Testis (tissue), 2 donors: ENCODE measurements at regions not wholly inside any gene's neighbourhood (a gene's known extent, or its start where the extent isn't known, plus 50 kb on each side); places are given as distances from the start of the nearest gene placed in this dataset.

ENCODE experiments used
- DNase-seq: peaks from one replicate; pipeline ENCODE4 v3.0.0-alpha.2; 2019
- H3K27ac ChIP-seq, 2 donors: fragments of 200-600 bp; sonication (generic); one replicate each; pipeline ENCODE4 v1.5.1; 2019
- H3K27me3 ChIP-seq: fragments of 200-600 bp; sonication (generic); one replicate; pipeline ENCODE4 v1.5.1; 2019
- H3K36me3 ChIP-seq: fragments of 200-600 bp; sonication (generic); one replicate; pipeline ENCODE4 v1.5.1; 2017; ENCODE audit warnings: low read depth; ENCODE audit errors: missing control alignments
- H3K4me1 ChIP-seq: fragments of 200-600 bp; sonication (generic); one replicate; pipeline ENCODE4 v1.5.1; 2019
- H3K4me3 ChIP-seq, 2 donors: fragments of 200-600 bp; sonication (generic); one replicate each; pipeline ENCODE4 v1.5.1; 2017 to 2019
- H3K9me3 ChIP-seq: fragments of 200-600 bp; sonication (generic); one replicate; pipeline ENCODE4 v1.5.1; 2017
- POLR2A ChIP-seq: fragments of 450-650 bp; IDR thresholded peaks from one replicate; pipeline ENCODE4 v1.6.1; 2017; ENCODE audit warnings: antibody characterized with exemption, mild to moderate bottlenecking, moderate library complexity
- WGBS, 2 donors: methylation state at CpG; one replicate each; pipeline ENCODE4 v1.1.5; 2018; 5-methylcytosine and 5-hydroxymethylcytosine counted together
- intact Hi-C: fragments of 100-400 bp; cut with DNase I; formaldehyde crosslinking; loops from one replicate; pipeline ENCODE4 v1.15.1; 2023; ENCODE audit warnings: low total_unique reads
- TF ChIP-seq, protein P1 (sequence below), 3 experiments: fragments of 450-650 bp in 2 of 3; fragments of 200-600 bp in 1 of 3; sonication (generic) in 1 of 3; IDR thresholded peaks; one replicate each; pipeline ENCODE4 v1.5.1; 2016 to 2019; ENCODE audit warnings: antibody characterized with exemption in 3 of 3, mild to moderate bottlenecking in 2 of 3, moderate library complexity in 1 of 3

DNA sequence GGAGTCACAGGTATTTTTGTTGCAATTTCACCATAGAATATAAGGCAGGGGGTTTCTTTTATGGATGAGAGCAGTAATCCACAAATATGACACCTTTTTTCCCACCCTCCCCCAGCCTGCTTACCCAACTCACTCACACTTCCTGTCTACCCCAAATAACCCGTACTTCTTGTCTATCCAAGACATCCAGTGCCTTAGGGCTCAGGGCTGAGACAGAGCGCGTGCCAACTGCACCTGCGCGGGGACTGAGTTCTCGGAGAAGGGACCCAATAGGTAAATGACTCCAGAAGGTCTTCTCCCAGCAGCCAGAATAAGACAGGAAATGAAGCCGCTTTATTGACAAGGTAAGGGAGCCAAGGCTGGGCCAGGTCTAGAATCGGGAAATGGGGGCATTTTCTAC lies 369.1 kb downstream of the SIPA1L2 start:
- intact Hi-C loops: no loop called here
- TF ChIP-seq POLR2A: no peak
- TF ChIP-seq, protein P1, sequence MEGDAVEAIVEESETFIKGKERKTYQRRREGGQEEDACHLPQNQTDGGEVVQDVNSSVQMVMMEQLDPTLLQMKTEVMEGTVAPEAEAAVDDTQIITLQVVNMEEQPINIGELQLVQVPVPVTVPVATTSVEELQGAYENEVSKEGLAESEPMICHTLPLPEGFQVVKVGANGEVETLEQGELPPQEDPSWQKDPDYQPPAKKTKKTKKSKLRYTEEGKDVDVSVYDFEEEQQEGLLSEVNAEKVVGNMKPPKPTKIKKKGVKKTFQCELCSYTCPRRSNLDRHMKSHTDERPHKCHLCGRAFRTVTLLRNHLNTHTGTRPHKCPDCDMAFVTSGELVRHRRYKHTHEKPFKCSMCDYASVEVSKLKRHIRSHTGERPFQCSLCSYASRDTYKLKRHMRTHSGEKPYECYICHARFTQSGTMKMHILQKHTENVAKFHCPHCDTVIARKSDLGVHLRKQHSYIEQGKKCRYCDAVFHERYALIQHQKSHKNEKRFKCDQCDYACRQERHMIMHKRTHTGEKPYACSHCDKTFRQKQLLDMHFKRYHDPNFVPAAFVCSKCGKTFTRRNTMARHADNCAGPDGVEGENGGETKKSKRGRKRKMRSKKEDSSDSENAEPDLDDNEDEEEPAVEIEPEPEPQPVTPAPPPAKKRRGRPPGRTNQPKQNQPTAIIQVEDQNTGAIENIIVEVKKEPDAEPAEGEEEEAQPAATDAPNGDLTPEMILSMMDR (IDR thresholded peaks at IDR 0.05): no peak
- WGBS, 2 donors: 60 to 69% methylated on average over 8 of the region's 8 CpGs
- H3K4me3 ChIP-seq: no peak overlapping the region
- no peaks in the 10 kb centered on the region for H3K27me3 ChIP-seq
- H3K9me3 ChIP-seq: no peaks in the 10 kb centered on the region
- no peaks in the 10 kb centered on the region for H3K4me1 ChIP-seq
- H3K36me3 ChIP-seq: no peaks in the 10 kb centered on the region
- no peak for DNase-seq
- no peak overlapping the region for H3K27ac ChIP-seq

DNA sequence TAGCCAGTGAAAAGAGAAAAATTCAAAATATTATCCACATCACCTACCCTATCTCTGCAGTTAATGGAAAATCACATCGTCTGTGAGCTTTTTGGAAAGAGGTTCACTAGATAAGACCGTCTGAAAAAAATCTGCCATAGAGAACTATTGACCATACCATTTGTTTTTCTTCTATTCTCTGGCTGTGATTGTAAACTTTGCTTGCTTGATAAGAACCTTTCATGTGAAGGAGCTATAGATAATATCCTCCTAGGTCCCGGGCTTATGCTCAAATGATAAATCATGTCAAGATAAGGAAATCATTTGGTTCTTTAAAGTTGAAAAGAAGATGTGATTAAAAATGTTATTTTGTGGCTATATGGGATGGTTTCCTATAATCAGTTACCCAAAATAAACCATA lies 369.9 kb downstream of the SIPA1L2 start:
- TF ChIP-seq POLR2A: no peak
- TF ChIP-seq, protein P1 (IDR thresholded peaks at IDR 0.05): no peak
- WGBS, 2 donors: 22 to 47% methylated on average over 3 of the region's 3 CpGs
- no peaks in the 10 kb centered on the region for H3K9me3 ChIP-seq
- no peaks in the 10 kb centered on the region for H3K4me1 ChIP-seq
- H3K27ac ChIP-seq: no peak overlapping the region
- H3K36me3 ChIP-seq: no peaks in the 10 kb centered on the region
- no peak for DNase-seq
- intact Hi-C loops: no loop called here
- no peak overlapping the region for H3K4me3 ChIP-seq
- H3K27me3 ChIP-seq: no peaks in the 10 kb centered on the region

DNA sequence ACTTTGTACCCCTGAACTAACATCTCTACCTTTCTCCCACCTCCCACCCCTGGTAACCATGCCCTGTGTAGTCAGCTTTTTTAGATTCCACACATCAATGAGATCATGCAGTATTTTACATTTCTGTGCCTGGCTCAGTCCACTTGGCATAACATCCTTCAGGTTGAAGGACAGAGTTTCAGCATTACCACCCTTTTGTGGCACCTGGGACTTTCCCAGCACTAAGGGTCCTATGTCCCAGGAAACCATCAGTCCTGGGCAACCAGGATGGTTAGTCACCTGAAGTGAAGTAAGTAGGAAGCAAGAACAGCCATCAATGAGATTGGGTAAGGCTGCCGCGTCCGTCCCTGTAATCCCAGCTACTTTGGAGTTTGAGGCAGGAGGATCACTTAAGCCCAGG lies 370.6 kb downstream of the SIPA1L2 start:
- no peak overlapping the region for H3K4me3 ChIP-seq
- 93 to 97% methylated on average over 3 of the region's 3 CpGs for WGBS, 2 donors
- no peaks in the 10 kb centered on the region for H3K27me3 ChIP-seq
- H3K27ac ChIP-seq: no peak overlapping the region
- H3K9me3 ChIP-seq: no peaks in the 10 kb centered on the region
- no peak for DNase-seq
- H3K36me3 ChIP-seq: no peaks in the 10 kb centered on the region
- intact Hi-C loops: no loop called here
- H3K4me1 ChIP-seq: no peaks in the 10 kb centered on the region
- TF ChIP-seq, protein P1 (IDR thresholded peaks at IDR 0.05): no peak
- no peak for TF ChIP-seq POLR2A

DNA sequence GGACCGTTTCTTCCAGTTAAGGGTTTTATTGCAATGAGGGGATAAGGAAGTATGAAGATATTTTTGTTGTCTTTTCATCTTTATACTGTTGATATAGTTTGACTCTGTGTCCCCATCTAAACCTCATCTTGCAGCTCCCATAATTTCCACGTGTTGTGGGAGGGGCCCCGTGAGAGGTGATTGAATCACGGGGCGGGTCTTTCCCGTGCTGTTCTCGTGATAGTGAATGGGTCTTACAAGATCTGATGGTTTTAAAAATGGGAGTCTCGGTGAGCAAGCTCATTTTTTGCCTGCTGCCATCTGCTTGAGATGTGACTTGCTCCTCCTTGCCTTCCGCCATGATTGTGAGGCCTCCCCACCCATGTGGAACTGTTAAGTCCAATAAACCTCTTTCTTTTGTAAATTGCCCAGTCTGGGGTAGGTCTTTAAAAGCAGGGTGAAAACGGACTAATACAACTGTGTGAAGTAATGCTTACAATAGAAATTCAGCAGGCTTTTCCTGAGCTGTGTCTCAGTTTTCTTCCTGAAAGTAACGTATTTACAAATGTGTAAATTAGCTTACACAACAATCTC lies 377.3 kb downstream of the SIPA1L2 start:
- TF ChIP-seq, protein P1 (IDR thresholded peaks at IDR 0.05): no peak
- TF ChIP-seq POLR2A: no peak
- no peaks in the 10 kb centered on the region for H3K27me3 ChIP-seq
- no peak for DNase-seq
- H3K4me3 ChIP-seq: no peak overlapping the region
- H3K4me1 ChIP-seq: no peaks in the 10 kb centered on the region
- no peaks in the 10 kb centered on the region for H3K36me3 ChIP-seq
- no peaks in the 10 kb centered on the region for H3K9me3 ChIP-seq
- intact Hi-C loops: no loop called here
- 45 to 62% methylated on average over 11 of the region's 11 CpGs for WGBS, 2 donors
- no peak overlapping the region for H3K27ac ChIP-seq

DNA sequence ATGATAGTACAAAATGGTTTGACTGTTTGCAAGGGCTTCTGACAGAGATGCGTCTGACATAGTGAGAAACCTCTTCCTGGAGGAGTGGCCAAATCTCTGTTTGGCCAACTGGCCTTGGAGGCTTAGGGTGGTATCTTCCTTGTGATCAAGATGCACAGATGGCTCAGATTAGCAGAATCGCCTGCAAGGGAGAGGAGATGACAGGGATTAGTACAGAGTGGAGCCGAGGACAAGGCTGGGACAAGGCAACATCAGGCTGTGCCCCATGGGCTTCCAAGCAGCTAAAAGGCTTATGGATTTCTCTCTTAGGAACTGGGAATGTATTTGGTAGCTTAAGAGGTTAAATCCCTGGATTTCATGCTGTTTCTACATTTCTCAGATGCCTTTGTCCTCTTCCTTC lies 379.1 kb downstream of the SIPA1L2 start:
- no peak for DNase-seq
- H3K4me3 ChIP-seq: no peak overlapping the region
- no peaks in the 10 kb centered on the region for H3K9me3 ChIP-seq
- no peak overlapping the region for H3K27ac ChIP-seq
- TF ChIP-seq, protein P1 (IDR thresholded peaks at IDR 0.05): no peak
- TF ChIP-seq POLR2A: no peak
- H3K36me3 ChIP-seq: no peaks in the 10 kb centered on the region
- H3K27me3 ChIP-seq: no peaks in the 10 kb centered on the region
- intact Hi-C loops: no loop called here
- H3K4me1 ChIP-seq: no peaks in the 10 kb centered on the region
- WGBS, 2 donors: 87 to 94% methylated on average over 2 to 3 of the region's 3 CpGs
